HFF-Myc (cell line): ENCODE measurements at regions not wholly inside any gene's neighbourhood (a gene's known extent, or its start where the extent isn't known, plus 50 kb on each side); places are given as distances from the start of the nearest gene placed in this dataset.

Experiments
- DNase-seq: peaks from one replicate; pipeline ENCODE4 v3.0.0-alpha.2; 2011; ENCODE audit warnings: low read depth; ENCODE audit errors: extremely low read depth
- H3K4me3 ChIP-seq: replicated peaks from 2 replicates; pipeline ENCODE4 v1.5.1; 2011; ENCODE audit warnings: low read depth, mild to moderate bottlenecking, control low read depth, low read length
- TF ChIP-seq, protein P1 (sequence below): IDR thresholded peaks from 2 replicates; pipeline ENCODE4 v1.5.1; 2012; ENCODE audit warnings: mild to moderate bottlenecking, low read depth, low read length, control low read depth; ENCODE audit errors: missing control alignments

DNA sequence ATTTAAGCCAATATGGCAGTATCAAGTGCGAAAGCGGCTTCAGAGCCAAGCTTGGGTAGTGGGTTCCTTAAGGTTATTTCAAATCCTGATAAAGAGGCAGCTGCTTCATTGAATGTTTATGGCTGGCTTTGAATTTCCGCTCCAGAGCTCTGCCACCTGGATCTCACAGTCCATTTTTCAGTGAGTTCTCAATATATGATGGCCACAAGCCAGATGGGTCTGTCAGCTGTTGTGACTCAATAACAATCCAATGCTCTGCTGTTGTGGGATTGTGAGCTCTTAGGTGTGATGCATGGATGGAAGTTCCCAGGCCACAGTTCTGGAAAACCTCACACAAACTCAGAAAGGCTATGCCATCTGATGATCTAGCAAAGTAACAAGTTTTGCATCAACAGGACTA is 743.8 kb upstream of the LRRN3 start:
- no peak overlapping the region for H3K4me3 ChIP-seq
- TF ChIP-seq, protein P1, sequence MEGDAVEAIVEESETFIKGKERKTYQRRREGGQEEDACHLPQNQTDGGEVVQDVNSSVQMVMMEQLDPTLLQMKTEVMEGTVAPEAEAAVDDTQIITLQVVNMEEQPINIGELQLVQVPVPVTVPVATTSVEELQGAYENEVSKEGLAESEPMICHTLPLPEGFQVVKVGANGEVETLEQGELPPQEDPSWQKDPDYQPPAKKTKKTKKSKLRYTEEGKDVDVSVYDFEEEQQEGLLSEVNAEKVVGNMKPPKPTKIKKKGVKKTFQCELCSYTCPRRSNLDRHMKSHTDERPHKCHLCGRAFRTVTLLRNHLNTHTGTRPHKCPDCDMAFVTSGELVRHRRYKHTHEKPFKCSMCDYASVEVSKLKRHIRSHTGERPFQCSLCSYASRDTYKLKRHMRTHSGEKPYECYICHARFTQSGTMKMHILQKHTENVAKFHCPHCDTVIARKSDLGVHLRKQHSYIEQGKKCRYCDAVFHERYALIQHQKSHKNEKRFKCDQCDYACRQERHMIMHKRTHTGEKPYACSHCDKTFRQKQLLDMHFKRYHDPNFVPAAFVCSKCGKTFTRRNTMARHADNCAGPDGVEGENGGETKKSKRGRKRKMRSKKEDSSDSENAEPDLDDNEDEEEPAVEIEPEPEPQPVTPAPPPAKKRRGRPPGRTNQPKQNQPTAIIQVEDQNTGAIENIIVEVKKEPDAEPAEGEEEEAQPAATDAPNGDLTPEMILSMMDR: no peak
- no peak for DNase-seq

DNA sequence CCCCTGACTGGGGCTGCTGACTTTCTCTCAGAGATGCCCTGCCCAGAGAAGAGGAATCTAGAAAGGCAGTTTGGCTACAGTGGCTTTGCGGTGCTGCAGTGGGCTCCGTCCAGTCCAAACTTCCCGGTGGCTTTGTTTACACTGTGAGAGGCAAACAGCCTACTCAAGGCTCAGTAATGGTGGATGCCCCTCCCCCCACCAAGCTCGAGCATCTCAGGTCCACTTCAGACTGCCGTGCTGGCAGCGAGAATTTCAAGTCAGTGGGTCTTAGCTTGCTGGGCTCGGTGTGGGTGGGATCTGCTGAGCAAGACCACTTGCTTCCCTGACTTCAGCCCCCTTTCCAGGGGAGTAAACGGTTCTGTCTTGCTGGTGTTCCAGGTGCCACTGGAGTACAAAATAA is 734.5 kb upstream of the LRRN3 start:
- TF ChIP-seq, protein P1: no peak

DNA sequence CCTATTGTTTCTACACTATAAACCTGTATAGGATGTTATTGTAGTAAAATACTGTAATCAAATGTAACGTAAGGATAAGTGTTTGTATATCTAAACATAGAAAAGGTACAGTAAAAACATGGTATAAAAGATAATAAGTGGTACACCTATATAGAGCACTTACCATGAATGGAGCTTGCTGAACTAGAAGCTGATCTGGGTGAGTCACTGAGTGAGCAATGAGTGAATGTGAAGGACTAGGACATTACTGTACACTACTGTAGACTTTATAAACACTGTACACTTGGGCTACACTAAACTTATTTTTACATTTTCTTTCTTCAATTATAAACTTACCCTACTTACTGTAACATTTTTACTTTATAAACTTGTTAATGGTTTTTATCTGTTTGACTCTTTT is 732.9 kb upstream of the LRRN3 start:
- TF ChIP-seq, protein P1: no peak
- DNase-seq: no peak
- no peak overlapping the region for H3K4me3 ChIP-seq

More for the DNA sequence above, 734.5 kb upstream of the LRRN3 start:
- DNase-seq: no peak
- no peak overlapping the region for H3K4me3 ChIP-seq

DNA sequence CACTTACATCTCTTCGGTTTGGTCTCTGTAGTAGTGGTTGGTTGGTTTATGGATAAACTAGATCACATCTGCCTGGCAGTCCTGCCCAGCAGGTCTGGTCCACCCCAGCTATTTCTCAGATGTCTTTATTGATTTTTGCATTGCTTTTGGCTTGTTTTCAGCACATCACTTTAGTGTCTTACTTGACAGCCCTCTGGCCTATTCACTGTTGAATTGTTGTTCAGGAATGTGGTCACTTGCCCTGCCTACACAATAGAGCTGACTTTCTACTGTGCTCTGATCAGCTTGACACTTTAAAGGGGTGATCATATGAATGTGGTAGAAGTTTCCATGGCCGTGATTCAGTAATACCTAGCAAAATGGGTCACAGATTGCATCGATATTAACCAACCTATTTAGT is 719.2 kb upstream of the LRRN3 start:
- TF ChIP-seq, protein P1: no peak
- no peak for DNase-seq
- no peak overlapping the region for H3K4me3 ChIP-seq

DNA sequence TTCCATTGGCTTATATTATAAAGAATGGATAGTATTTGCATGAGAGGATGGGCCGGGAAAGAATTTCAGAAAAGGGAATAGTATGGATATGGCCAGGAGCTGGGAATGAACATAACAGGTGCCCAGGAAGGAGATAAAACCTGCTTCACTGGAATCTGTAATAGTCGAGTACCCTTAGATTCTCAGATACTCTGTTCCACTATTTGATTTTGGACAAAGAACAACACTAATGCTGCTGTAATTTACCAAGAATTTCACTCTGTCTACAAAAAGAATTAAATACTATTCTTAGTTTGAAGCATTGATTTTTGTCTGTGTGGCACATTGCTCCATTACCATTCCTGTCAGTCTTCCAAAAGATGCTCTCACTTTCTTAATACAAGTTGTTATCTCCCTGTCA is 718.2 kb upstream of the LRRN3 start:
- TF ChIP-seq, protein P1: no peak
- DNase-seq: no peak
- no peak overlapping the region for H3K4me3 ChIP-seq

DNA sequence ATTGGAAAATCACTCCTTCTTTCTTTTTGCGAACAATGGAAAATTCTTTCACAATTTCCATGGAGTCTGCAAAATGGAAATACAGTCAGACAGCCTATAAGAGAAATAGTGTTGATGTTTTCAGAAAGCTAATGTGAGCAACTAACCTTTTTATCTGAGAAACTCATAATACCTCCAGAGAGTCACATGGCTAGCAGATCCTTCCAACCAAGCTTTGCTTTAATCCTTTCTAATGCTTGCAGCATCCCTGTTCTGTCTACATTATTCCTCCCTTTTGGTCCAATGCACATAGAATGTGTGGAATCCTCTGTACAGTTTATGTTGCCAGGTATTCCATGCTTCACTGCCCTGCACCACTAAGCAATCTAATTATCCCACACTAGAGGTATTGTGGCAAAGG is 717.5 kb upstream of the LRRN3 start:
- TF ChIP-seq, protein P1: no peak
- no peak overlapping the region for H3K4me3 ChIP-seq
- no peak for DNase-seq

DNA sequence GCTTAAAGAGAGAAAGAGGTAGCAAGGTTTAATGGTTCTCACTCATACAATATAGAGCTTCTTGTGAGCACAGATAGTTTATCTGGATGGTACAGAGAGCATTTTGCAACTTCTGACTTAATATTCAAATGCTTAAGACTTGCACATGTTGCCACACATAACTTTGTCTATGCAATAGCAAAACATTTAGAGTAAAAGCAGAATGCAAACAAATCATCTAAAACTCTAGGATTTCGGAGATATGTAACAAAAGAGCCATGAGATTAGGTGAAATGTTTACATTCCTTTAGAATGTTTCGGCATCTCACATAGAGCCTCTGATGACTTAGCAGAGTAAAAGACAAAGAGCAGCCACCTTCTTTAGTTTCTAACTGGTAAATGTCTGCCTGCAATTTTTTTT is 717.1 kb upstream of the LRRN3 start:
- H3K4me3 ChIP-seq: no peak overlapping the region
- TF ChIP-seq, protein P1: no peak
- DNase-seq: no peak
